ENCODE measurements at regions not wholly inside any gene's neighbourhood (a gene's known extent, or its start where the extent isn't known, plus 50 kb on each side); places are given as distances from the start of the nearest gene placed in this dataset.

DNA sequence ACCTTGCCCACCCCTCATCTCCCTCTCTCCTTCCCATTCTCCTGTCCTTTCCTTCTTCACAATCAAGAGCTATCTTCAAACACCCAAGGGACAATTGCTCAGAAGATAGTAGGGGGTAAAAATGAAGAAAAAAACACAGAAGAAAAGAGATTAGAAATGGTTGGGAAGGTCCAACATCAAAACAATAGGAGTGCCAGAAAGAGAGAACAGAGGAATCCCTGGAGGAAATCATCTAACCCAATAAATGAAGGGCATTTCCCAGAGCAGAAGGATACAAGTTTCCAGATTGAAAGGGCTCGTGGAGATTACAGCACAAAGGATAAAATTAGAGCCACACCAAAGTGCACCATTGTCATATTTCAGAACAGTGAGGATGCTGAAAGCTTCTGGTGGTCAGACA lies 145.6 kb downstream of the OAT start:
- H3K27me3 ChIP-seq (ENCODE audit: insufficient read depth, low read length) = no peaks in the 10 kb centered on the region
- peaks cover 18% of the 10 kb centered on the region for H3K9me3 ChIP-seq (ENCODE audit: low read depth, low read length)
- H3K4me1 ChIP-seq (ENCODE audit: insufficient read depth, low read length) = no peaks in the 10 kb centered on the region
- H3K4me3 ChIP-seq (ENCODE audit: low read length) = no peak overlapping the region

DNA sequence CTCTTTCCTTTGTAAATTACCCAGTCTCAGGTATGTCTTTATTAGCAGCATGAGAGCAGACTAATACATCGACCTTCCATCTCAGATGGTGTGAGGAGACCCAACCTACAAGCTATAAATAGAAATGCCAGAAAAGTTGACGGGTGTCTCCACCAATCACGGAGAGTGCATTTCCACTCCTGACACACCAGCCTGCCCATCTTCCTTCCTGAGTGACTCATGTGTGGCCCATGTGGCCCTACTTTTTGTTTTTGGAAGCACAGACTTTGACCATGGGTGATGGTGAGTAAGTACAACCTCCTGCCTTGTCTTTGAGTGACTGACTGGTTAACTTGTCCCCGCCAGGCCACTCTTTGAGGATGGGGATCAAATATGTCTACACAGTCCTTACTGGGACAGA lies 147.0 kb downstream of the OAT start:
- Histone ChIP-seq H3K9me3 (ENCODE audit: low read depth, low read length) (peaks cover 18% of the 10 kb centered on the region), H3K4me3 (ENCODE audit: low read length) (no peak overlapping the region), H3K27me3 (ENCODE audit: insufficient read depth, low read length) (no peaks in the 10 kb centered on the region), H3K4me1 (ENCODE audit: insufficient read depth, low read length) (peaks cover 9% of the 10 kb centered on the region)

DNA sequence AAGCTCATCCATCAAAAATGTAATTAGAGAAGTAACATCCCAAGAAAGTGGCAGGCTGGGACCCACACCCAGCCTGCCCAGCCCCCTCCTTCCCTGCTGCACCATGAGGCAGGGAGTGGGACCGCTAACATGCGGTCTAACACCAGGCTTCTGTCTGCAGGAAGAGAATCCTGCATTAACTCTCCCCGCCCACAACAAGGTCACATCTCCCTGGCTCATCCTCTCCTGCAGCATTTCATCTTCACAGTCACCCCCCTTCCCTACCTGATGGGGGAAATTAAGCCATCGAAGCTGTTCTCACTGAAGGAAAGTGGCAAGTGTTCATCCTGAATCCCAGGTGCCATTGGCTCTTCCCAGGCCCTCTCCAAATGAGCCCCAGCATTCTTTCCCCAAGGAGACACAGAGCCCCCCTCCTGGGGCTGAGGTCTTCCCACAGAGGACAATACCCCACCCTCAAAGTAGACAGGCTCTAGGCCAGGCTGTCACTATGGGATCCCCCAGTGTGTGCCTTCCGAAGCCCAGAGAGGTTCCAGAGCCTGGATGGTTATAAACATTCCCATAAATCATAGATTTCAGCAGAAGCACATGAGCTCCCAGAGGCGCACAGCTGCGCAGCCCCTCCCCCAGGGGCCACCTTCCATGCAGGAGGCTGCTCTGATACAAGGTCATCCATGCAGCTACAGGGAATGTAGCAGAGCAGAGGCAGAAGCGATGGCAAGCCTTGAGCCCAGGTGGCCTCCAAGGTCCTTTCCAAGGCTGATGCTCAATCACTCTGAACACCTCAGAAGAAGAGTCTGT lies 148.0 kb downstream of the OAT start:
- Histone ChIP-seq H3K27me3 (ENCODE audit: insufficient read depth, low read length) (no peaks in the 10 kb centered on the region), H3K9me3 (ENCODE audit: low read depth, low read length) (peaks cover 18% of the 10 kb centered on the region), H3K4me1 (ENCODE audit: insufficient read depth, low read length) (peaks cover 18% of the 10 kb centered on the region), H3K4me3 (ENCODE audit: low read length) (no peak overlapping the region)

DNA sequence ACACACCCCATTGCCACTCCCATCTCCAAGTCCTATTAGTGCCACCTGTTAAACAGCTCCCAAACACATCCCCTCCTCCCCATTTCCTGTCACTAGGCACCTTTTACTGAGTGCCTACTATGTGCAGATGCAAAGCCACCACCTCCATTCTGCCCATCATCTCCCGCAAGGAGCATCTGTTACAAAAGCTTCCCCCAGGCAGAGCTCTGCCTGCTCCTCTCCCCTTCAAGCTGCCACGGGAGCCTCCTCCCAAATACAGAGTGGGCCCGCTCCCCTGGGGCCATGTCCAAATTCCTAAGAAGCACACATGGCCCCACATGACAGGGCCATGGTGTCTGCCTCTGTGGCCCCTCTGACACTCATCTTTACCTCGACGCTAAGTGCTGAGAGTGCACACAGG lies 149.7 kb downstream of the OAT start:
- peaks cover 19% of the 10 kb centered on the region for H3K4me1 ChIP-seq (ENCODE audit: insufficient read depth, low read length)
- peaks cover 17% of the 10 kb centered on the region for H3K9me3 ChIP-seq (ENCODE audit: low read depth, low read length)
- no peaks in the 10 kb centered on the region for H3K27me3 ChIP-seq (ENCODE audit: insufficient read depth, low read length)
- no peak overlapping the region for H3K4me3 ChIP-seq (ENCODE audit: low read length)

DNA sequence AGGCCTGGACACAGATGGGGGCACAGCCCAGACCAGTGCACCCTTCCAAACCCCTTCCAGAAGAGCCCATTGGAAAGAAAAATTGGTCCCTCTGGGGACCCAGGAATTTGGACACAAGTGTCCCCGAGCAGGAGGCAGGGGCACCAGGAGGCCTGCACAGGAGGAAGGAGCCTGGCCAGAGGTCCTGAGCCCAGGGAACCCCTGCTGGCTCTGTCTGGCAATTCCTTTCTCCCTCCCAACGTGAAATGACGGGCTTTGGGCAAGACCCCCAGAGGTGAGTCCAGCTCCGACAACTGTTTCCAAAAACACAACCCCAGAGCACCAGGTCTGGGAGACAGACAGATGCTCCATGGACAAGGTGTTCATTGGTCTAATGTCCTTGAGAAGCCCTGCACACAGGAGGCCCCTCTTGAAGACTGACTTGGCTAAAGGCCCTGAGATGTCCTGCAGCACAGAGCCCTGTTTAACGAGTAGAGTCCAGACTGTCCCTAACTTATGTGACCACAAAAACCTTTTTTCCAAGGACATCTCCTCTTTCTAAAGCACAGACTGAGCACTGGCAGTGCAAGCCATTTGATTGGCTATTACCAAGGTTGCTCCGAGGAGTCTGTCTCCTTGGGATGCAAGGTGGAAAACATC lies 150.7 kb downstream of the OAT start:
- no peaks in the 10 kb centered on the region for H3K27me3 ChIP-seq (ENCODE audit: insufficient read depth, low read length)
- H3K9me3 ChIP-seq (ENCODE audit: low read depth, low read length) = peaks cover 7% of the 10 kb centered on the region
- peaks cover 19% of the 10 kb centered on the region for H3K4me1 ChIP-seq (ENCODE audit: insufficient read depth, low read length)
- H3K4me3 ChIP-seq (ENCODE audit: low read length) = no peak overlapping the region

DNA sequence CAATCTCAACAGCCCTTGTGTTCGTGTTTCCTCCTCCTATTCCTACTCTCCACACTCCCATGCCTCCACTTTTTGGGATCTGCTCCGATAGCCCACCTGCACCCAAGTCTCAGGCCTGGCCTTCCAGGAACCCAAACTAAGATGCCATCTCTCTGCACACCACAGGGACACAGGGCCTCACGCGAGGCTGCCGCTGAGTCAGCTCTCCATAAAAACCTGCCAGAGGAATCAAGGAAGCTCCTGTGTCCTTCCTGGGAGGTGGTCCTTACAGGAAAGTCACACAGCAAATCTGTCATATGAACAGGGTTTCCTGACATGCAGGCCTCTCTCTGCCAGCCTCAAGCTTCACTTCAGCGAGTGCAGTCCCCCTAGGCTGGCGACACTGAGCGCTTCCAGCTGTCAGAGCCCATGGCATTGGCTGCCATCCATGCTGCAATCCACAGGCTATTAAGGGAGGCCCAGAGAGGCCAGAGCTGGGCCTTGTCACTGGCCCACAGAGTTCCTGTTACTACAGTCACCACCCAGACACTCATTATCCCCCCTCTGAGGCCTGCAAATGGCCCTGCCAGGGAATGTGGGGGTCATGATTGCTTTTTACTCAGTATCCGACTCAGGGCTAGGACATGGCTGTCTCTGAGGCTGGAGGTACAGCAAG lies 151.4 kb downstream of the OAT start:
- Histone ChIP-seq H3K4me3 (ENCODE audit: low read length) (no peak overlapping the region), H3K9me3 (ENCODE audit: low read depth, low read length) (peaks cover 4% of the 10 kb centered on the region), H3K4me1 (ENCODE audit: insufficient read depth, low read length) (peaks cover 19% of the 10 kb centered on the region), H3K27me3 (ENCODE audit: insufficient read depth, low read length) (no peaks in the 10 kb centered on the region)

DNA sequence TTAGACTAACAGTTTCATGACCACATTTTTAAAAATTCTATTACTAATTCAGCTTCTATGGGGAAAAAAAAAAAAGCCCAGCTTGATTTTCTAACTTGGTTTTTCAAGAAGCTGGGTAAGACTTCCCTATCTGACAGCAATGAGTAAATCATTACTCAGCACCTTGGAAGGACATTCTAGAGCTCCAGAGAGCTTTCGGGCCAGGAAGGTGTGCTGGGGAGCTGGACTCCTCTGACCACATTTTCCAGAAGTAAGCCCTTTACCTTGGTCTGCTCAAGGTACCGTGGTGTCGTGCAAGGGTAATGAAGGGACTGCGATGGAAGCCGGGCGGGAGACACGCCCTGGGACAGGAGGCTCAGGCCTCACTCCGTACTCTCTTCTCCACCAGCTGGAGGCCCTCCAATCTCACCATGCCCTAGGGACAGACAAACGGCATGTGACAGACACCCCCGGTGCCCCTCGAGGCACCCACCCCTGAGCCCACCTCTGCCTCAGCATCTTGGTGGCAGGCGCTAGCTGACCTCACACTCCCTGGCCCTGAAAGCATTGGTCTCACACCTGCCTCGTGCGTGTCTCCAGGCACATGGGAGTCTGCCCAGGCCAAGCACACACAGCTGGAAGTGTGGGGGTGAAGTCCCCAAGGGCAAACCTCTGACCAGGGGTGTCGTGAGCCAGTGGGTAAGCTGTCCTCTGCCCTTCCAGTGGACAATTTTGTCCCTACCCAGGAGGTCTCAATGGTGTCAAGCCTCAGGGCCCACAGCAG lies 152.1 kb downstream of the OAT start:
- Histone ChIP-seq H3K4me1 (ENCODE audit: insufficient read depth, low read length) (peaks cover 19% of the 10 kb centered on the region), H3K27me3 (ENCODE audit: insufficient read depth, low read length) (no peaks in the 10 kb centered on the region), H3K4me3 (ENCODE audit: low read length) (no peak overlapping the region), H3K9me3 (ENCODE audit: low read depth, low read length) (no peaks in the 10 kb centered on the region)

DNA sequence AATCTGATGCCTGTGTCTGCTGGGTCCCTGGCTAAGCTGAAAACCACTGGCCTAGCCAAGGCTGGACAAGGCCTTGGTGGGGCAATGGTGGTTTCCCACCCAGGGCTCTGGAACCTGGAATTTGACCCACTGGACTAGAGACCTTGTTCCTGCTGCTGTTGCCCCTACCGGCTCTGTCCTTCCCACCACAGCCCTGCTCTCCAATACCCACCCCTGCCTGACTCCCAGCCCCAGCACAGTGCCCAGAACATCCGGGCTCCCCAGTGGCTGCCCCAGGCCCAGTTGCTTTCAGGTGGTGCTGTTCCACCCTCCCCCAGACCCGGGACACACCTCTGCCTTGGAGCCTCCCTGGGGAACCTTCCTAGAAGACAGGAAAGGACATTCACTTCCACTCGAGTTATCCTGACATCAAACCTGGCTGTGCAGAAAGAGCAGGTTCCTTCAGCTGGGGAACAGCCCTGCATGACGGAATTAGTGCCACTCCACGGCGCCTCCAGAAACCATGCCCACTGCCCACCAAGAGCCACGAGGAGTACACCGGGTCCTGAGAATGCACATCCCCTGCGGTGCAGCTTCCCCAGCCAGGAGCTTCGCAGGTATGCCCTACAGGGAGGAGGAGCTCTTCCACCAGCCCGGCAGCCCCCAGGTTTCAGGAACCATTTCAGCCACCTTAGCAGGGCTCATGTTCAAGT lies 152.8 kb downstream of the OAT start:
- Histone ChIP-seq H3K27me3 (ENCODE audit: insufficient read depth, low read length) (no peaks in the 10 kb centered on the region), H3K4me3 (ENCODE audit: low read length) (no peak overlapping the region), H3K4me1 (ENCODE audit: insufficient read depth, low read length) (peaks cover 19% of the 10 kb centered on the region), H3K9me3 (ENCODE audit: low read depth, low read length) (no peaks in the 10 kb centered on the region)

DNA sequence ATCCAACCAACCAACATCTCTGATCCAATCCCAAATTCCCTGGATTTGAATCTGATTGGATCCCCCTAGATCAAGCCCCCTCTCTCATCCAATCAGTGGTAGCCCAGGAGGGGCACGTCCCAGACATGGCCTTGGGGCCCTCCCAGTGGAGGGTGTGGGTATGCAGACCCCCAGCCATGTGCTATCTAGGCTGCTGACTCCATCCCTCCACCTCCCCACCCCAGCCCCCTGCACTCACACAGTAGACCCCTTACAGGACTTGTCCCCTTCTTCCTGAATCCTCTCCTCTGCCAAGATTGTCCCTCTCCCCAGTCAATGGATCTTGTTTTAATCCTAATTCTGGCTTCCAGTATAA lies 153.4 kb downstream of the OAT start:
- no peaks in the 10 kb centered on the region for H3K27me3 ChIP-seq (ENCODE audit: insufficient read depth, low read length)
- H3K9me3 ChIP-seq (ENCODE audit: low read depth, low read length) = no peaks in the 10 kb centered on the region
- no peak overlapping the region for H3K4me3 ChIP-seq (ENCODE audit: low read length)
- peaks cover 19% of the 10 kb centered on the region for H3K4me1 ChIP-seq (ENCODE audit: insufficient read depth, low read length)

DNA sequence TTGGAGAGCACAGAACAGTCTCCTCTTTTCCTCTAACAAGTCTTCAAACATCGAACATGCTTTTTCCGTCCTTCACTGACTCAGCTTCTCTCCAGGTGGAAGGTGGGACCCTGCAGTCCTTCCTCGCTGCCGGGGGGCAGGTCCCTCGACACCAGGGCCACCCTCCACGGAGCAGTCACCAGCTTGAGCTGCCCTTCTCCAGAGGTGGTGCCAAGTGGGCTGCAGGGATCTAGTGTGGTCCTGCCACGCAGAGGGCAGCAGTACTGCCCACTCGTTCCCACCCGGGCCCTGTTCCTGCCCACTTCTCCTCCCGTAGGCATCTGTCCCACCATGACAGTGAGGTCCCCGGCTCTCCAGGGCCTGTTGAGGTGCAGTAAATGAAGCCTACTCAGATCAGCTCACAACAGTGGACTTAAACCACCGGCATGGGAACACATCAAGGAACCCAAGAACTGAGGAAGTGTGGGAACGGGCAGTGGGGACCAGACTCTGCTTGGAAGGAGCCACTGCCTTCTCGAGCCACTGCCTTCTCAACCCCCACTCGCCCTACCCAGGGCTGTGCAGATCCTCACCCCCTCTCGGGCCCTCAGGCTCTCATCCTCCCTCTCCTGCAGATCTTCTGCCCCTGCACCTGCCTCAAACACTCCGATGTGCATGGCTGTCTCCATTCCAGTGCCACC lies 153.9 kb downstream of the OAT start:
- H3K4me1 ChIP-seq (ENCODE audit: insufficient read depth, low read length) = peaks cover 19% of the 10 kb centered on the region
- no peak overlapping the region for H3K4me3 ChIP-seq (ENCODE audit: low read length)
- H3K27me3 ChIP-seq (ENCODE audit: insufficient read depth, low read length) = no peaks in the 10 kb centered on the region
- H3K9me3 ChIP-seq (ENCODE audit: low read depth, low read length) = no peaks in the 10 kb centered on the region

DNA sequence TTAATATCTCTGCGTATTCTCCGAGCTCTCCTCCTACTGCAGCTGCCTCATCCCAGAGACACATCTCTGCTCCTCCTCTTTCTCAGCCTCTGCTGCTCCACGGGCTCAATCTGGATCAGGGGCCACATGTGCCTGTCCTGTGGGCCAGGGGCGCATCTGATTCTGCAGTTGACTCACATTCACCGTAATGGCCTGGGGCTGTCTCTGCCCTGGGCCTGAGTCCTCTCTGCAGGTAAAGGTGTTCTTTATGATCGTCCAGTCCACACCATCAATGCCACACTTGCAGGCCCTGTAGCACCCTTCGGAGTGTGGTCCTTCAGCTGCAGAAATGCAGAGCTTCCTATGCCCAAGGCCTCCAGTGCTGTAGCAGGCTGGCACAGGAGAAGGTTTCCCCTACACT lies 154.5 kb downstream of the OAT start:
- peaks cover 19% of the 10 kb centered on the region for H3K4me1 ChIP-seq (ENCODE audit: insufficient read depth, low read length)
- no peaks in the 10 kb centered on the region for H3K9me3 ChIP-seq (ENCODE audit: low read depth, low read length)
- H3K27me3 ChIP-seq (ENCODE audit: insufficient read depth, low read length) = no peaks in the 10 kb centered on the region
- H3K4me3 ChIP-seq (ENCODE audit: low read length) = no peak overlapping the region

DNA sequence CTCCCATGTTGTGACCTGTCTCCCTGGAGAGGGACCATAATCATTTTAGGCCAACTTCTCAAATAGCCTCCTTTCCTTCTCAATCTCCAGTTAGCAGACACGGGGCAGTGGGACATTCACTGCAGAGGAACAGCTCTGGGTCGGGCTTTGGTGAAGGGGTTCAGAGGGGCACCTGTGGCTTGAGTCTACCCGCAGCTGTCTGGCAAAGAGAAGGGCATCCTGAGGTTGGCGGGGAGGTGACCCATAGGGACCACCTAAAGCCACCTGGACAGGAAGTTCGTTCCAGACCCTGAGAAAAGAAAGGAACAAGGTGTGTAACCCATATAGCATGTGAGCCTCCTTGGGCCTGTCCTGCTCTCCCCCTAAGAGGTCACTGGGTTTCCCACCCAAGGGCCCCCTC lies 155.0 kb downstream of the OAT start:
- no peak overlapping the region for H3K4me3 ChIP-seq (ENCODE audit: low read length)
- no peaks in the 10 kb centered on the region for H3K27me3 ChIP-seq (ENCODE audit: insufficient read depth, low read length)
- H3K4me1 ChIP-seq (ENCODE audit: insufficient read depth, low read length) = peaks cover 19% of the 10 kb centered on the region
- H3K9me3 ChIP-seq (ENCODE audit: low read depth, low read length) = no peaks in the 10 kb centered on the region

DNA sequence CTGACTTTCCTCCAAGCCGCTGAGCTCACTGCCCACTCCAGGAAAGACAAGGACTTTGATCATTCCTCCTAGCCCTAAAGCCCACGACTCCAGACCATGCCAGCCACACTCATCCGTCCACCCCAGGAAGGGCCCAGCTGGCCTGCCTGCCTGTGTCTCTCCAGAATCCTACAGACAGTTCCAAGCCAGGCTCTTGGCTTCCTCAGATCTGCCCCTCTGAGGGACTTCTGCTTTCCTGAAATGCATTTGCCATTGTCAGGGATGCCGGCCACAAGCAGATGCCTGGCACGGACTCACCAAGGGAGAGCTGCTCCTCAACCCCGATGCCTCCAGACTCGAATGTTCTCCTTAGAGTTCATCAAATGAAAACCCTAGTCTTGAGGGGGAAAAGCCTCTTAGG lies 155.8 kb downstream of the OAT start:
- H3K9me3 ChIP-seq (ENCODE audit: low read depth, low read length) = no peaks in the 10 kb centered on the region
- H3K4me3 ChIP-seq (ENCODE audit: low read length) = no peak overlapping the region
- no peaks in the 10 kb centered on the region for H3K27me3 ChIP-seq (ENCODE audit: insufficient read depth, low read length)
- H3K4me1 ChIP-seq (ENCODE audit: insufficient read depth, low read length) = peaks cover 19% of the 10 kb centered on the region

DNA sequence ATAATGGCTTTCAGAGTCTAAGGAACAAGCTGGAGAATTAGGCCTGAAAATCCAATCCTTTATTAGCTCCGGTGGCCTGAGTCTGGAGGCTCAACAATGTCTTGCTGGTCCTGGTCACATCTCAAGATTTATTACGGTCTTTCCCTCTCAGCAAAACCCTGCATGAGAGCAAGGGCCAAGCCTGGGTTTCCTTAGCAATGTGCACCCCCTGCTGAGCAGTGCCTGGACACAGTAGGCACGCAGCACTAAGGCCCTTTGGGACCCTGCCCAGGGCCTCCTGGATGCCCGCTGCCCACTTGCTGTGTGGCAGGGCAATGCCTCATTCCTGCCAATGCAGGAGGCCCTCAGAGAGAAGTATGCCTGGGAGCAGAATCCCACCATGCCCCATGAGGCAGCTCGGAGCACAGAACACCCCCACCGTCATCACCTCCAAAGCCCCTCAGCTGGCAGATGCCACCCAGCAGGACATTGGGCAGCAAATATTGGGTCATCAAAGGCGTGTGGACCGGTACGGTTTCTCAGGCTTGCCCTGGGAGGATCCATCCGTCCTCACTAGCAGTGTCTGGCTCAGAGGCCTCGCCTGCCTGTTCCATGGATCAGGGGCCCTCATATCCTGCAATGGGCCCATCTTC lies 156.4 kb downstream of the OAT start:
- Histone ChIP-seq H3K9me3 (ENCODE audit: low read depth, low read length) (no peaks in the 10 kb centered on the region), H3K4me1 (ENCODE audit: insufficient read depth, low read length) (peaks cover 16% of the 10 kb centered on the region), H3K4me3 (ENCODE audit: low read length) (no peak overlapping the region), H3K27me3 (ENCODE audit: insufficient read depth, low read length) (no peaks in the 10 kb centered on the region)

All from mononuclear cell (primary cell).